ENCODE measurements at regions not wholly inside any gene's neighbourhood (a gene's known extent, or its start where the extent isn't known, plus 50 kb on each side); places are given as distances from the start of the nearest gene placed in this dataset.
"Not testable (repeated sequence)": the region's sequence is repeated elsewhere in the genome, so short reads cannot be mapped to it uniquely, and the experiment has no call there.

GRCh38 chr3:195985348-195985920 is 77.1 kb upstream of the TNK2 start:
- DNase-seq; H3K4me3 ChIP-seq (ENCODE audit: low read length); CTCF ChIA-PET; ATAC-seq; H3K27ac Mint-ChIP-seq; H3K27me3 Mint-ChIP-seq; H3K27ac ChIP-seq (ENCODE audit: low read depth, low read length); H3K4me1 Mint-ChIP-seq; POLR2A ChIA-PET; H3K4me1 ChIP-seq (ENCODE audit: control insufficient read depth in 2 of 2, insufficient read depth in 2 of 2, low read length in 2 of 2); H3K9me3 Mint-ChIP-seq; H3K27me3 ChIP-seq (ENCODE audit: control insufficient read depth in 2 of 2, insufficient read depth in 2 of 2, low read length in 2 of 2); H3K4me3 Mint-ChIP-seq; intact Hi-C loops (cut with micrococcal nuclease); H3K9me3 ChIP-seq (ENCODE audit: control insufficient read depth in 2 of 3, low read length in 3 of 3): not testable (repeated sequence)
- H3K36me3 Mint-ChIP-seq = peaks cover 0 to 11% (median 7%) of the 10 kb centered on the region in 5 donors
- H3K36me3 ChIP-seq (ENCODE audit: control insufficient read depth in 2 of 3, insufficient read depth in 3 of 3, low read length in 3 of 3) = peaks cover 0 to 12% (median 0%) of the 10 kb centered on the region in 3 experiments

GRCh38 chr3:195984392-195985030 is 76.2 kb upstream of the TNK2 start:
- H3K4me3 ChIP-seq (ENCODE audit: low read length); H3K9me3 ChIP-seq (ENCODE audit: control insufficient read depth in 2 of 3, low read length in 3 of 3); H3K27me3 Mint-ChIP-seq; ATAC-seq; H3K27me3 ChIP-seq (ENCODE audit: control insufficient read depth in 2 of 2, insufficient read depth in 2 of 2, low read length in 2 of 2); CTCF ChIA-PET; intact Hi-C loops (cut with micrococcal nuclease); H3K4me1 ChIP-seq (ENCODE audit: control insufficient read depth in 2 of 2, insufficient read depth in 2 of 2, low read length in 2 of 2); H3K9me3 Mint-ChIP-seq; H3K4me3 Mint-ChIP-seq; DNase-seq; POLR2A ChIA-PET; H3K4me1 Mint-ChIP-seq; H3K27ac Mint-ChIP-seq; H3K27ac ChIP-seq (ENCODE audit: low read depth, low read length): not testable (repeated sequence)
- peaks cover 0 to 11% (median 7%) of the 10 kb centered on the region in 5 donors for H3K36me3 Mint-ChIP-seq
- peaks cover 0 to 10% (median 0%) of the 10 kb centered on the region in 3 experiments for H3K36me3 ChIP-seq (ENCODE audit: control insufficient read depth in 2 of 3, insufficient read depth in 3 of 3, low read length in 3 of 3)

- peaks cover 0 to 11% (median 9%) of the 10 kb centered on the region in 5 donors for H3K36me3 Mint-ChIP-seq
- POLR2A ChIA-PET; H3K4me3 Mint-ChIP-seq; H3K27me3 Mint-ChIP-seq; H3K4me3 ChIP-seq (ENCODE audit: low read length); CTCF ChIA-PET; H3K27me3 ChIP-seq (ENCODE audit: control insufficient read depth in 2 of 2, insufficient read depth in 2 of 2, low read length in 2 of 2); intact Hi-C loops (cut with micrococcal nuclease); ATAC-seq; H3K9me3 ChIP-seq (ENCODE audit: control insufficient read depth in 2 of 3, low read length in 3 of 3); H3K27ac ChIP-seq (ENCODE audit: low read depth, low read length); DNase-seq; H3K4me1 ChIP-seq (ENCODE audit: control insufficient read depth in 2 of 2, insufficient read depth in 2 of 2, low read length in 2 of 2); H3K9me3 Mint-ChIP-seq; H3K27ac Mint-ChIP-seq; H3K4me1 Mint-ChIP-seq: not testable (repeated sequence)
- peaks cover 0 to 13% (median 0%) of the 10 kb centered on the region in 3 experiments for H3K36me3 ChIP-seq (ENCODE audit: control insufficient read depth in 2 of 3, insufficient read depth in 3 of 3, low read length in 3 of 3)
Observed at GRCh38 chr3:195983880-195984279, 75.5 kb upstream of the TNK2 start.

GRCh38 chr3:195982754-195983153 is 74.4 kb upstream of the TNK2 start:
- intact Hi-C loops (cut with micrococcal nuclease); H3K4me1 Mint-ChIP-seq; ATAC-seq; H3K4me1 ChIP-seq (ENCODE audit: control insufficient read depth in 2 of 2, insufficient read depth in 2 of 2, low read length in 2 of 2); H3K4me3 Mint-ChIP-seq; CTCF ChIA-PET; POLR2A ChIA-PET; H3K27me3 Mint-ChIP-seq; H3K27ac ChIP-seq (ENCODE audit: low read depth, low read length); DNase-seq; H3K4me3 ChIP-seq (ENCODE audit: low read length); H3K9me3 ChIP-seq (ENCODE audit: control insufficient read depth in 2 of 3, low read length in 3 of 3); H3K27me3 ChIP-seq (ENCODE audit: control insufficient read depth in 2 of 2, insufficient read depth in 2 of 2, low read length in 2 of 2); H3K9me3 Mint-ChIP-seq: not testable (repeated sequence)
- peaks cover 0 to 16% (median 3%) of the 10 kb centered on the region in 3 experiments for H3K36me3 ChIP-seq (ENCODE audit: control insufficient read depth in 2 of 3, insufficient read depth in 3 of 3, low read length in 3 of 3)
- peaks cover 0 to 11% (median 9%) of the 10 kb centered on the region in 5 donors for H3K36me3 Mint-ChIP-seq
- H3K27ac Mint-ChIP-seq = peak overlapping the region in 2 of 9 donors; percentile 24 to 25

GRCh38 chr3:195981778-195982177 is 73.4 kb upstream of the TNK2 start:
- POLR2A ChIA-PET; H3K4me3 ChIP-seq (ENCODE audit: low read length); H3K27ac ChIP-seq (ENCODE audit: low read depth, low read length); H3K4me1 ChIP-seq (ENCODE audit: control insufficient read depth in 2 of 2, insufficient read depth in 2 of 2, low read length in 2 of 2); H3K27me3 Mint-ChIP-seq; H3K27ac Mint-ChIP-seq; DNase-seq; ATAC-seq; H3K4me1 Mint-ChIP-seq; H3K27me3 ChIP-seq (ENCODE audit: control insufficient read depth in 2 of 2, insufficient read depth in 2 of 2, low read length in 2 of 2); CTCF ChIA-PET; H3K9me3 ChIP-seq (ENCODE audit: control insufficient read depth in 2 of 3, low read length in 3 of 3); intact Hi-C loops (cut with micrococcal nuclease); H3K4me3 Mint-ChIP-seq; H3K9me3 Mint-ChIP-seq: not testable (repeated sequence)
- H3K36me3 ChIP-seq (ENCODE audit: control insufficient read depth in 2 of 3, insufficient read depth in 3 of 3, low read length in 3 of 3) = peaks cover 0 to 16% (median 3%) of the 10 kb centered on the region in 3 experiments
- H3K36me3 Mint-ChIP-seq = peaks cover 0 to 11% (median 9%) of the 10 kb centered on the region in 5 donors

GRCh38 chr3:195979877-195980276 is 71.5 kb upstream of the TNK2 start:
- H3K4me3 Mint-ChIP-seq; H3K4me1 ChIP-seq (ENCODE audit: control insufficient read depth in 2 of 2, insufficient read depth in 2 of 2, low read length in 2 of 2); POLR2A ChIA-PET; H3K4me3 ChIP-seq (ENCODE audit: low read length); H3K9me3 Mint-ChIP-seq; intact Hi-C loops (cut with micrococcal nuclease); H3K4me1 Mint-ChIP-seq; ATAC-seq; H3K27me3 Mint-ChIP-seq; H3K27me3 ChIP-seq (ENCODE audit: control insufficient read depth in 2 of 2, insufficient read depth in 2 of 2, low read length in 2 of 2); DNase-seq; H3K27ac ChIP-seq (ENCODE audit: low read depth, low read length); H3K9me3 ChIP-seq (ENCODE audit: control insufficient read depth in 2 of 3, low read length in 3 of 3); CTCF ChIA-PET; H3K27ac Mint-ChIP-seq: not testable (repeated sequence)
- H3K36me3 ChIP-seq (ENCODE audit: control insufficient read depth in 2 of 3, insufficient read depth in 3 of 3, low read length in 3 of 3) = peaks cover 0 to 21% (median 6%) of the 10 kb centered on the region in 3 experiments
- H3K36me3 Mint-ChIP-seq = peaks cover 4 to 22% (median 15%) of the 10 kb centered on the region in 5 donors

- CTCF ChIA-PET; H3K9me3 ChIP-seq (ENCODE audit: control insufficient read depth in 2 of 3, low read length in 3 of 3); H3K4me3 Mint-ChIP-seq; H3K27me3 Mint-ChIP-seq; H3K9me3 Mint-ChIP-seq; DNase-seq; H3K4me1 ChIP-seq (ENCODE audit: control insufficient read depth in 2 of 2, insufficient read depth in 2 of 2, low read length in 2 of 2); ATAC-seq; H3K27me3 ChIP-seq (ENCODE audit: control insufficient read depth in 2 of 2, insufficient read depth in 2 of 2, low read length in 2 of 2); intact Hi-C loops (cut with micrococcal nuclease); H3K4me1 Mint-ChIP-seq; POLR2A ChIA-PET; H3K27ac ChIP-seq (ENCODE audit: low read depth, low read length); H3K27ac Mint-ChIP-seq; H3K4me3 ChIP-seq (ENCODE audit: low read length): not testable (repeated sequence)
- H3K36me3 Mint-ChIP-seq = peaks cover 0 to 23% (median 12%) of the 10 kb centered on the region in 5 donors
- peaks cover 0 to 24% (median 6%) of the 10 kb centered on the region in 3 experiments for H3K36me3 ChIP-seq (ENCODE audit: control insufficient read depth in 2 of 3, insufficient read depth in 3 of 3, low read length in 3 of 3)
Observed at GRCh38 chr3:195978585-195978984, 70.2 kb upstream of the TNK2 start.
